Sigmoid colon (tissue), 6 donors: ENCODE measurements at regions not wholly inside any gene's neighbourhood (a gene's known extent, or its start where the extent isn't known, plus 50 kb on each side); places are given as distances from the start of the nearest gene placed in this dataset.

Experiments used
- DNase-seq: peaks from one replicate; pipeline ENCODE4 v3.0.0-alpha.2; 2019
- H3K27ac ChIP-seq, 4 donors: fragments of 200-600 bp; sonication (generic); one replicate each; pipeline ENCODE4 v1.5.1; 2016 to 2019; ENCODE audit warnings: mild to moderate bottlenecking in 1 of 4
- H3K27me3 ChIP-seq, 3 donors: fragments of 200-600 bp; sonication (generic); one replicate each; pipeline ENCODE4 v1.5.1; 2019; ENCODE audit warnings: mild to moderate bottlenecking in 1 of 3
- H3K36me3 ChIP-seq, 4 donors: fragments of 200-600 bp; sonication (generic); one replicate each; pipeline ENCODE4 v1.5.1; 2016 to 2019
- H3K4me1 ChIP-seq, 4 donors: fragments of 200-600 bp; sonication (generic); one replicate each; pipeline ENCODE4 v1.5.1; 2017 to 2019
- H3K4me3 ChIP-seq, 4 donors: fragments of 200-600 bp; sonication (generic); one replicate each; pipeline ENCODE4 v1.5.1; 2017 to 2019; ENCODE audit warnings: mild to moderate bottlenecking in 2 of 4, moderate library complexity in 1 of 4
- H3K9me3 ChIP-seq, 4 donors: fragments of 200-600 bp in 3 of 4; sonication (generic) in 3 of 4; one replicate each; pipeline versions ENCODE4 v1.5.1 to v1.6.1; 2013 to 2019
- CTCF ChIP-seq, 4 experiments: fragments of 450-650 bp in 3 of 4; fragments of 200-600 bp in 1 of 4; IDR thresholded peaks; one replicate each; pipeline ENCODE4 v1.5.1; 2016 to 2019; ENCODE audit warnings: antibody characterized with exemption in 4 of 4, mild to moderate bottlenecking in 3 of 4, moderate library complexity in 2 of 4
- EP300 ChIP-seq, 4 donors: sonication (generic); formaldehyde crosslinking; IDR thresholded peaks; one replicate each; pipeline ENCODE4 v1.6.1; 2017; ENCODE audit warnings: antibody characterized with exemption in 4 of 4
- POLR2A ChIP-seq, 2 donors: fragments of 450-650 bp; IDR thresholded peaks; one replicate each; pipeline ENCODE4 v1.6.1; 2016; ENCODE audit warnings: antibody characterized with exemption in 2 of 2, mild to moderate bottlenecking in 2 of 2, moderate library complexity in 2 of 2
- POLR2AphosphoS5 ChIP-seq, 4 donors: sonication (generic); formaldehyde crosslinking; IDR thresholded peaks; one replicate each; pipeline ENCODE4 v1.6.1; 2017; ENCODE audit warnings: antibody characterized with exemption in 4 of 4
- WGBS, 2 donors: extraction: QIAGEN DNeasy Blood & Tissue Kit; methylation state at CpG; one replicate each; pipeline ENCODE4 v1.1.7; 2013; 5-methylcytosine and 5-hydroxymethylcytosine counted together
- intact Hi-C: fragments of 100-400 bp; cut with DNase I; formaldehyde crosslinking; loops from one replicate; pipeline ENCODE4 v1.15.1; 2023
- donor health status: healthy with polysubstance abuse.
- donor health status: healthy.

GRCh38 chrY:7744691-7745580 is 833.4 kb upstream of the AMELY start:
- Histone ChIP-seq H3K36me3 (no peaks in the 10 kb centered on the region), H3K27me3 (no peaks in the 10 kb centered on the region), H3K4me1 (peaks cover 0 to 9% (median 0%) of the 10 kb centered on the region in 4 donors), H3K27ac (peak overlapping the region in 1 of 4 donors; percentile 37), H3K4me3 (no peak overlapping the region), H3K9me3 (no peaks in the 10 kb centered on the region)
- 32 to 49% methylated on average over 2 of the region's 2 CpGs for WGBS, 2 donors
- TF ChIP-seq POLR2A (IDR thresholded peaks at IDR 0.05) = no peak
- no peak for TF ChIP-seq CTCF (IDR thresholded peaks at IDR 0.05)
- no peak for TF ChIP-seq EP300 (IDR thresholded peaks at IDR 0.05)
- peak in 2 of 4 donors; percentile 39 to 45 for TF ChIP-seq POLR2AphosphoS5 (IDR thresholded peaks at IDR 0.05)
- intact Hi-C loops = no loop called here
- DNase-seq = no peak

GRCh38 chrY:7736847-7737365 is 825.4 kb upstream of the AMELY start:
- 78 to 94% methylated on average over 1 of the region's 1 CpG for WGBS, 2 donors
- DNase-seq = no peak
- no peak for TF ChIP-seq POLR2A (IDR thresholded peaks at IDR 0.05)
- peak in 2 of 4 donors; percentile 18 to 31 for TF ChIP-seq POLR2AphosphoS5 (IDR thresholded peaks at IDR 0.05)

GRCh38 chrY:7731651-7732050 is 820.1 kb upstream of the AMELY start:
- Histone ChIP-seq H3K36me3 (no peaks in the 10 kb centered on the region), H3K9me3 (no peaks in the 10 kb centered on the region), H3K4me1 (peaks cover 0 to 30% (median 6%) of the 10 kb centered on the region in 4 donors), H3K4me3 (no peak overlapping the region), H3K27me3 (no peaks in the 10 kb centered on the region), H3K27ac (no peak overlapping the region)
- 68 to 85% methylated on average over 1 of the region's 1 CpG for WGBS, 2 donors
- intact Hi-C loops = no loop called here
- no peak for DNase-seq
- TF ChIP-seq POLR2A (IDR thresholded peaks at IDR 0.05) (no peak), CTCF (IDR thresholded peaks at IDR 0.05) (no peak), POLR2AphosphoS5 (IDR thresholded peaks at IDR 0.05) (no peak)

More at GRCh38 chrY:7736847-7737365, 825.4 kb upstream of the AMELY start:
- Histone ChIP-seq H3K4me1 (peaks cover 0 to 18% (median 2%) of the 10 kb centered on the region in 4 donors), H3K27me3 (no peaks in the 10 kb centered on the region), H3K9me3 (no peaks in the 10 kb centered on the region), H3K36me3 (no peaks in the 10 kb centered on the region), H3K4me3 (no peak overlapping the region), H3K27ac (peak overlapping the region in 1 of 4 donors; percentile 63)
- intact Hi-C loops = no loop called here

- TF ChIP-seq POLR2AphosphoS5 (IDR thresholded peaks at IDR 0.05) (no peak), CTCF (IDR thresholded peaks at IDR 0.05) (no peak), POLR2A (IDR thresholded peaks at IDR 0.05) (no peak), EP300 (IDR thresholded peaks at IDR 0.05) (no peak)
- H3K36me3 ChIP-seq = no peaks in the 10 kb centered on the region
- H3K4me3 ChIP-seq = no peak overlapping the region
- H3K27me3 ChIP-seq = no peaks in the 10 kb centered on the region
- H3K27ac ChIP-seq = no peak overlapping the region
- H3K9me3 ChIP-seq = no peaks in the 10 kb centered on the region
- WGBS, 2 donors = 66 to 90% methylated on average over 2 of the region's 2 CpGs
- intact Hi-C loops = no loop called here
- peaks cover 0 to 23% (median 4%) of the 10 kb centered on the region in 4 donors for H3K4me1 ChIP-seq
- no peak for DNase-seq
Observed at GRCh38 chrY:7730664-7731063, 819.1 kb upstream of the AMELY start.

GRCh38 chrY:7730071-7730470 is 818.5 kb upstream of the AMELY start:
- H3K4me1 ChIP-seq = peaks cover 0 to 23% (median 4%) of the 10 kb centered on the region in 4 donors
- TF ChIP-seq CTCF (IDR thresholded peaks at IDR 0.05) (no peak), EP300 (IDR thresholded peaks at IDR 0.05) (no peak), POLR2AphosphoS5 (IDR thresholded peaks at IDR 0.05) (no peak), POLR2A (IDR thresholded peaks at IDR 0.05) (no peak)
- no peak for DNase-seq
- WGBS, 2 donors = 62 to 85% methylated on average over 2 of the region's 2 CpGs
- H3K36me3 ChIP-seq = no peaks in the 10 kb centered on the region
- peak overlapping the region in 1 of 4 donors; percentile 10 for H3K27ac ChIP-seq
- H3K27me3 ChIP-seq = no peaks in the 10 kb centered on the region
- intact Hi-C loops = no loop called here
- no peaks in the 10 kb centered on the region for H3K9me3 ChIP-seq
- H3K4me3 ChIP-seq = no peak overlapping the region
